Endometrial microvascular endothelial cells (primary cell): ENCODE measurements at regions not wholly inside any gene's neighbourhood (a gene's known extent, or its start where the extent isn't known, plus 50 kb on each side); places are given as distances from the start of the nearest gene placed in this dataset.
"Not testable (repeated sequence)": the region's sequence is repeated elsewhere in the genome, so short reads cannot be mapped to it uniquely, and the experiment has no call there.

Source experiments
- in situ Hi-C: cut with HindIII; loops from 2 replicates; pipeline ENCODE4 v1.10.0; 2017; ENCODE audit warnings: low sequenced_read_pairs, low pct_unique_long_range_greater_than_20kb; ENCODE audit errors: inconsistent ontology term

GRCh38 chr20:48535556-48535955, 292.2 kb downstream of the PREX1 start:
- in situ Hi-C loops: no loop called here

GRCh38 chr20:48532028-48532427, 295.8 kb downstream of the PREX1 start:
- in situ Hi-C loops: no loop called here

GRCh38 chr20:48531505-48531904, 296.3 kb downstream of the PREX1 start:
- in situ Hi-C loops: no loop called here

- in situ Hi-C loops: no loop called here
Observed at GRCh38 chr20:48530957-48531356, 296.8 kb downstream of the PREX1 start.

GRCh38 chr20:48528346-48528745, 299.5 kb downstream of the PREX1 start:
- in situ Hi-C loops: no loop called here

- in situ Hi-C loops: no loop called here
Observed at GRCh38 chr20:48527771-48528170, 300.0 kb downstream of the PREX1 start.

GRCh38 chr20:48526936-48527335, 300.9 kb downstream of the PREX1 start:
- in situ Hi-C loops: no loop called here

GRCh38 chr20:48525400-48525799, 302.4 kb downstream of the PREX1 start:
- in situ Hi-C loops: no loop called here

- in situ Hi-C loops: no loop called here
Observed at GRCh38 chr20:48524582-48524981, 303.2 kb downstream of the PREX1 start.

GRCh38 chr20:48523191-48523995, 304.4 kb downstream of the PREX1 start:
- in situ Hi-C loops: no loop called here

- in situ Hi-C loops: no loop called here
Observed at GRCh38 chr20:48521121-48521520, 306.7 kb downstream of the PREX1 start.

GRCh38 chr20:48516196-48516595, 311.6 kb downstream of the PREX1 start:
- in situ Hi-C loops: not testable (repeated sequence)

- in situ Hi-C loops: not testable (repeated sequence)
Observed at GRCh38 chr20:48514577-48514976, 313.2 kb downstream of the PREX1 start.

- in situ Hi-C loops: not testable (repeated sequence)
Observed at GRCh38 chr20:48512539-48512938, 315.3 kb downstream of the PREX1 start.

GRCh38 chr20:48505066-48505465, 322.7 kb downstream of the PREX1 start:
- in situ Hi-C loops: not testable (repeated sequence)

GRCh38 chr20:48503166-48503815, 324.5 kb downstream of the PREX1 start:
- in situ Hi-C loops: no loop called here

GRCh38 chr20:48502758-48503157, 325.0 kb downstream of the PREX1 start:
- in situ Hi-C loops: no loop called here

- in situ Hi-C loops: no loop called here
Observed at GRCh38 chr20:48502016-48502415, 325.8 kb downstream of the PREX1 start.

- in situ Hi-C loops: not testable (repeated sequence)
Observed at GRCh38 chr20:48500900-48501299, 326.9 kb downstream of the PREX1 start.

GRCh38 chr20:48498939-48499338, 328.9 kb downstream of the PREX1 start:
- in situ Hi-C loops: not testable (repeated sequence)
